ENCODE measurements at regions not wholly inside any gene's neighbourhood (a gene's known extent, or its start where the extent isn't known, plus 50 kb on each side); places are given as distances from the start of the nearest gene placed in this dataset.
A peak's percentile ranks its signal among the peaks of the same experiment; 100 is the strongest.

GRCh38 chr12:127280393-127281275 lies 986.3 kb upstream of the TMEM132C start:
- TF ChIP-seq POLR2A (IDR thresholded peaks at IDR 0.05; ENCODE audit: low read depth, low read length) (no peak), NRF1 (conservative IDR thresholded peaks at IDR 0.05; ENCODE audit: low read depth, low read length) (no peak), EP300 (IDR thresholded peaks at IDR 0.05; ENCODE audit: borderline replicate concordance in 1 of 2, control insufficient read depth in 1 of 2, low read depth in 2 of 2, low read length in 2 of 2) (no peak), EZH2 (IDR thresholded peaks at IDR 0.05; ENCODE audit: borderline replicate concordance, control insufficient read depth, low read depth, low read length) (no peak), ELK1 (IDR thresholded peaks at IDR 0.05; ENCODE audit: low read depth, low read length) (no peak), CBX5 (IDR thresholded peaks at IDR 0.05; ENCODE audit: low read depth) (no peak)
- TF ChIP-seq, protein P1, sequence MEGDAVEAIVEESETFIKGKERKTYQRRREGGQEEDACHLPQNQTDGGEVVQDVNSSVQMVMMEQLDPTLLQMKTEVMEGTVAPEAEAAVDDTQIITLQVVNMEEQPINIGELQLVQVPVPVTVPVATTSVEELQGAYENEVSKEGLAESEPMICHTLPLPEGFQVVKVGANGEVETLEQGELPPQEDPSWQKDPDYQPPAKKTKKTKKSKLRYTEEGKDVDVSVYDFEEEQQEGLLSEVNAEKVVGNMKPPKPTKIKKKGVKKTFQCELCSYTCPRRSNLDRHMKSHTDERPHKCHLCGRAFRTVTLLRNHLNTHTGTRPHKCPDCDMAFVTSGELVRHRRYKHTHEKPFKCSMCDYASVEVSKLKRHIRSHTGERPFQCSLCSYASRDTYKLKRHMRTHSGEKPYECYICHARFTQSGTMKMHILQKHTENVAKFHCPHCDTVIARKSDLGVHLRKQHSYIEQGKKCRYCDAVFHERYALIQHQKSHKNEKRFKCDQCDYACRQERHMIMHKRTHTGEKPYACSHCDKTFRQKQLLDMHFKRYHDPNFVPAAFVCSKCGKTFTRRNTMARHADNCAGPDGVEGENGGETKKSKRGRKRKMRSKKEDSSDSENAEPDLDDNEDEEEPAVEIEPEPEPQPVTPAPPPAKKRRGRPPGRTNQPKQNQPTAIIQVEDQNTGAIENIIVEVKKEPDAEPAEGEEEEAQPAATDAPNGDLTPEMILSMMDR (IDR thresholded peaks at IDR 0.05 in 2 of 3, conservative IDR thresholded peaks at IDR 0.05 in 1 of 3; ENCODE audit: control insufficient read depth in 2 of 3, extremely low read depth in 1 of 3, insufficient read depth in 1 of 3, low read depth in 3 of 3, low read length in 3 of 3): peak; percentile 52 to 55 (median 54)
